ACC112 (cell line): ENCODE measurements at regions not wholly inside any gene's neighbourhood (a gene's known extent, or its start where the extent isn't known, plus 50 kb on each side); places are given as distances from the start of the nearest gene placed in this dataset.

Experiments
- H2AFZ ChIP-seq: fragments of 200-600 bp; sonication (generic); one replicate; pipeline ENCODE4 v1.6.0; 2017; ENCODE audit warnings: antibody characterized with exemption, low read length; ENCODE audit not compliant: unreplicated experiment
- H3K27ac ChIP-seq: fragments of 200-600 bp; sonication (generic); 2 replicates; pipeline ENCODE4 v1.5.1; 2014; ENCODE audit warnings: low read depth, mild to moderate bottlenecking, antibody characterized with exemption, low read length, moderate library complexity
- H3K27me3 ChIP-seq: fragments of 200-600 bp; sonication (generic); 2 replicates; pipeline ENCODE4 v1.6.1; 2014; ENCODE audit warnings: mild to moderate bottlenecking, antibody characterized with exemption, low read length, moderate library complexity, mixed read lengths; ENCODE audit not compliant: insufficient read depth
- H3K36me3 ChIP-seq: fragments of 200-600 bp; sonication (generic); 2 replicates; pipeline ENCODE4 v1.6.1; 2016; ENCODE audit warnings: mild to moderate bottlenecking, antibody characterized with exemption, low read length, moderate library complexity, mixed read lengths; ENCODE audit not compliant: insufficient read depth
- H3K4me1 ChIP-seq: fragments of 200-600 bp; sonication (generic); one replicate; pipeline ENCODE4 v1.6.1; 2016; ENCODE audit warnings: low read length, mixed read lengths; ENCODE audit not compliant: insufficient read depth, unreplicated experiment, control insufficient read depth
- H3K4me3 ChIP-seq: fragments of 200-600 bp; sonication (generic); 2 replicates; pipeline ENCODE4 v1.5.1; 2014; ENCODE audit warnings: mild to moderate bottlenecking, low read depth, low read length
- H3K79me2 ChIP-seq: fragments of 200-600 bp; sonication (generic); one replicate; pipeline ENCODE4 v1.6.0; 2016; ENCODE audit warnings: low read length; ENCODE audit not compliant: control insufficient read depth, unreplicated experiment, insufficient read depth

- Histone ChIP-seq H3K4me3 (no peak overlapping the region), H3K36me3 (no peaks in the 10 kb centered on the region), H3K4me1 (no peaks in the 10 kb centered on the region), H3K27me3 (no peaks in the 10 kb centered on the region), H2AFZ (no peak overlapping the region), H3K27ac (no peak overlapping the region), H3K79me2 (no peaks in the 10 kb centered on the region)
These were observed 198.8 kb upstream of the RGPD4 start for GRCh38 chr2:107627926-107628325.

GRCh38 chr2:107633580-107634147, 193.0 kb upstream of the RGPD4 start:
- Histone ChIP-seq H3K27ac (peak overlapping the region; percentile 88), H3K4me1 (peaks cover 13% of the 10 kb centered on the region), H3K27me3 (no peaks in the 10 kb centered on the region), H3K36me3 (no peaks in the 10 kb centered on the region), H2AFZ (peak overlapping the region; percentile 4), H3K4me3 (no peak overlapping the region; the same call in 1 of the 2 replicates), H3K79me2 (no peaks in the 10 kb centered on the region)

DNA sequence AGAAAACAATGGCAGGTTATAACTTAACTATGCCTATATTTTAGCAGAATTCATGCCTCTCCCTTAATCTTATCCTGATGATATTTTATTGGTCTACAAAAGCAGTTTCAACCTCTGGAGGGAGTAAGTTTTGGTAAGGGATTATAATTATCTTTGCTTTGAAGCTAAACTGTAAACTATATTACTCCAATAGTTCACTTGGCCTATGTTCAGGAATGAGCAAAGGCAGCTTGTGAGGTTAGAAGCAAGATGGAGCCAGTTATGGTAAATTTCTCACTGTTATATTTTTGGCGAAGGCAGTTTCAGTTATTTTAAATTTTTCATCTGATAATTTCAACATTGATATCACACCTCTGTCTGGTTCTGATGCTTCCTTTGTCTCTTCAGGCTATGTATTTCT, 192.5 kb upstream of the RGPD4 start:
- Histone ChIP-seq H3K36me3 (no peaks in the 10 kb centered on the region), H3K27me3 (no peaks in the 10 kb centered on the region), H3K79me2 (no peaks in the 10 kb centered on the region), H2AFZ (peak overlapping the region; percentile 4), H3K27ac (peak overlapping the region; percentile 88), H3K4me1 (peaks cover 13% of the 10 kb centered on the region), H3K4me3 (no peak overlapping the region)

- H2AFZ ChIP-seq: no peak overlapping the region
- H3K4me3 ChIP-seq: no peak overlapping the region
- H3K27ac ChIP-seq: peak overlapping the region; percentile 3; the same call in 1 of the 2 replicates
- H3K27me3 ChIP-seq: no peaks in the 10 kb centered on the region
- peaks cover 13% of the 10 kb centered on the region for H3K4me1 ChIP-seq
- no peaks in the 10 kb centered on the region for H3K79me2 ChIP-seq
- H3K36me3 ChIP-seq: no peaks in the 10 kb centered on the region
These were observed 190.8 kb upstream of the RGPD4 start for GRCh38 chr2:107635883-107636282.

- H3K27me3 ChIP-seq: no peaks in the 10 kb centered on the region
- H3K79me2 ChIP-seq: no peaks in the 10 kb centered on the region
- no peak overlapping the region for H3K27ac ChIP-seq
- no peaks in the 10 kb centered on the region for H3K4me1 ChIP-seq
- no peaks in the 10 kb centered on the region for H3K36me3 ChIP-seq
- no peak overlapping the region for H3K4me3 ChIP-seq
- H2AFZ ChIP-seq: no peak overlapping the region
These were observed 181.1 kb upstream of the RGPD4 start for GRCh38 chr2:107645586-107645985.

DNA sequence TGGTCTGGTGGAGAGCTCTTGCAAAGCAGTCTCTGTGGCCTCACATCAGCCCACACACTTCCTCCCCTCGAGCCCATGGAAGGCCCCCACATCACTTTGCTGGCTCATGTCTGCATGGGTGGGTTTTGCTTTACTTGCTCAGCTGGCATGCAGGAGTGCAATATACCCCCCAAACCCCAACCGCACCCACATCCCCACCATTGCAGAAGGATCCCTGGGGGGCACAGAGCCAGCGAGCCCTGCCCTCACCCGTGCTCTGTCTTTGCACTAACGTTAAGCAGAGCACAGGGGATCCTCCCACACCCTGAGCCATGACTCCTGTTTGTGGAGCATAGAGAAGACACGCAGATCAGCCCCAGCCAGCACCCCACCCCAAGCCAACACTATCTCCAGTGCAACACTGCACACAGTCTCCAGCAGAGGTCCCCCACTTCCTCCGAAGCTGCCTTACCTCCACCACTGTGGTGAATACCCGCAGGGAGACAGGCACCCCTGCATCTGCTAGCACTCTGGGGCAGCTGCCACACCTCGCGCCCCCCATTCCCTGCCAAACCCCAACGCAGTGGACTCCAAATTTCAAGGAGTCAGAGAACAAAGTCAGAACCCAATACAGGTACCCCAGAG, 177.8 kb upstream of the RGPD4 start:
- H3K27ac ChIP-seq: no peak overlapping the region
- H3K27me3 ChIP-seq: no peaks in the 10 kb centered on the region
- H3K4me1 ChIP-seq: no peaks in the 10 kb centered on the region
- no peak overlapping the region for H2AFZ ChIP-seq
- H3K36me3 ChIP-seq: no peaks in the 10 kb centered on the region
- H3K79me2 ChIP-seq: no peaks in the 10 kb centered on the region
- H3K4me3 ChIP-seq: no peak overlapping the region

- Histone ChIP-seq H3K79me2 (no peaks in the 10 kb centered on the region), H3K4me3 (no peak overlapping the region), H3K4me1 (no peaks in the 10 kb centered on the region), H3K27ac (no peak overlapping the region), H2AFZ (no peak overlapping the region), H3K27me3 (no peaks in the 10 kb centered on the region), H3K36me3 (no peaks in the 10 kb centered on the region)
These were observed 169.6 kb upstream of the RGPD4 start for GRCh38 chr2:107657049-107657448.

- no peaks in the 10 kb centered on the region for H3K36me3 ChIP-seq
- no peak overlapping the region for H3K4me3 ChIP-seq
- H2AFZ ChIP-seq: no peak overlapping the region
- no peak overlapping the region for H3K27ac ChIP-seq
- no peaks in the 10 kb centered on the region for H3K79me2 ChIP-seq
- H3K4me1 ChIP-seq: no peaks in the 10 kb centered on the region
- no peaks in the 10 kb centered on the region for H3K27me3 ChIP-seq
These were observed 163.1 kb upstream of the RGPD4 start for GRCh38 chr2:107663632-107664031.

GRCh38 chr2:107669335-107669734, 157.4 kb upstream of the RGPD4 start:
- H3K79me2 ChIP-seq: no peaks in the 10 kb centered on the region
- H3K27ac ChIP-seq: no peak overlapping the region
- no peaks in the 10 kb centered on the region for H3K36me3 ChIP-seq
- H2AFZ ChIP-seq: no peak overlapping the region
- H3K27me3 ChIP-seq: no peaks in the 10 kb centered on the region
- H3K4me3 ChIP-seq: peak overlapping the region; percentile 52
- H3K4me1 ChIP-seq: no peaks in the 10 kb centered on the region

DNA sequence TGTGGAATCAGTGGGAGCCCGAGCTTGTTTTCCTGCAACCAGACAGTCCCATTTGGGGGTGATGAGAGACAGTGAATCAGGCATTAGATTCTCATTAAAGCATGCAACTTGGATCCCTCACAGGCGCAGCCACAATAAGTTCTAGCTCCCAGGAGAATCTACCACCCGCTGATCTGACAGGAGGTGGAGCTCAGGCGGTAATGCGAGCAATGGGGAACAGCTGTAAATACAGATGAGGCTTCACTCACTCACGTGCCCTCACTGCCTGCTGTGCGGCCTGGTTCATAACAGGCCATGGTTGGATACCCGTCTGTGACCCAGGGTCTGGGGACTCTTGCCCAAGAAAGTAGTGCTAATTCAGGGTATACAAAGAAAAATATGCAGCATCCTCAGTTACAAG, 144.8 kb upstream of the RGPD4 start:
- Histone ChIP-seq H3K79me2 (no peaks in the 10 kb centered on the region), H3K27me3 (peaks cover 21% of the 10 kb centered on the region), H2AFZ (no peak overlapping the region), H3K4me3 (no peak overlapping the region), H3K36me3 (no peaks in the 10 kb centered on the region), H3K27ac (no peak overlapping the region), H3K4me1 (no peaks in the 10 kb centered on the region)

- Histone ChIP-seq H2AFZ (no peak overlapping the region), H3K27ac (no peak overlapping the region), H3K27me3 (peaks cover 30% of the 10 kb centered on the region), H3K4me3 (no peak overlapping the region), H3K4me1 (no peaks in the 10 kb centered on the region), H3K36me3 (no peaks in the 10 kb centered on the region), H3K79me2 (no peaks in the 10 kb centered on the region)
These were observed 142.3 kb upstream of the RGPD4 start for GRCh38 chr2:107684421-107684820.
